Inflammatory macrophage treated with lipopolysaccharide for 4 hours (primary cell): ENCODE measurements at regions not wholly inside any gene's neighbourhood (a gene's known extent, or its start where the extent isn't known, plus 50 kb on each side); places are given as distances from the start of the nearest gene placed in this dataset.
A peak's percentile ranks its signal among the peaks of the same experiment; 100 is the strongest.
"Not testable (repeated sequence)": the region's sequence is repeated elsewhere in the genome, so short reads cannot be mapped to it uniquely, and the experiment has no call there.

Source experiments
- DNase-seq: peaks from one replicate; pipeline ENCODE4 v3.0.0-alpha.2; 2020

- no peak for DNase-seq
These were observed 171.0 kb downstream of the HSD17B3 start for GRCh38 chr9:96130970-96131369.

DNA sequence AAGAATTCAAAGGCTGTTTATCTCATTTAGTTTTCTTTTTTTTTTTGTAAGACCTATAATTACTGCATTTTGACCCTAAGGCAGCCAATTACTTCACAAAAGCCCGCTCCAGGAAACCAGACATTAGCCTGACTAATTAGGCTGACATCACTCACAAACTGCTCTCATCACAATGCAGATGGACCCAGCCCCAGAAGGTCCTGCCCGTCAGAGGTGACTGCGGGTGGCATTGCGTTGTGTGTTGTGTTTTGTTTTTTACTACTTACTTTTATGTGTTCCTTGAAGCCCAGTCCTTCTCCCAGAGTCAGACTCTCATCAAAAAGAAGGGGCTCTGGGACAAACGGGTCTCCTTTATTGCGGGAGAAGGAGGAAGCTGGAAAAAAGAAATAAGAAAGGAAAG, 172.2 kb downstream of the HSD17B3 start:
- DNase-seq = no peak

DNA sequence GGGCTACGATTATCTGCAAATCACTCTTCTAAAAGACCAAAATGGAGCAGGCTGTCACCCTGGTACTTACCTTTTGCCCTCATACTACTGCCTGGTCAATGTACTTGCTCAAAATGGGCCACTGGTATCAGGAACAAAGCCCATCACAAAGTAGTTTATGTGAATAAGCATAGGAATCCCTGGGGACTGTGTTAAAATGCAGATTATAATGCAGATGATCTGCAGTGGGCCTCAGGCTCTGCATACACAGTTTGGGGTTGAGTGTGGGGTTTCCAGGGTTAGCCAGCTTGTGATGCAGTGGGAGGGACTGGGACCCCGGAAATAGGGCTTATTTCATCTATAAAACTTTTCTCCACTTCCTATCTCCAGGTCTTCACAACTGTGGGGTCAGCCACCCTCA, 173.1 kb downstream of the HSD17B3 start:
- DNase-seq = no peak

DNA sequence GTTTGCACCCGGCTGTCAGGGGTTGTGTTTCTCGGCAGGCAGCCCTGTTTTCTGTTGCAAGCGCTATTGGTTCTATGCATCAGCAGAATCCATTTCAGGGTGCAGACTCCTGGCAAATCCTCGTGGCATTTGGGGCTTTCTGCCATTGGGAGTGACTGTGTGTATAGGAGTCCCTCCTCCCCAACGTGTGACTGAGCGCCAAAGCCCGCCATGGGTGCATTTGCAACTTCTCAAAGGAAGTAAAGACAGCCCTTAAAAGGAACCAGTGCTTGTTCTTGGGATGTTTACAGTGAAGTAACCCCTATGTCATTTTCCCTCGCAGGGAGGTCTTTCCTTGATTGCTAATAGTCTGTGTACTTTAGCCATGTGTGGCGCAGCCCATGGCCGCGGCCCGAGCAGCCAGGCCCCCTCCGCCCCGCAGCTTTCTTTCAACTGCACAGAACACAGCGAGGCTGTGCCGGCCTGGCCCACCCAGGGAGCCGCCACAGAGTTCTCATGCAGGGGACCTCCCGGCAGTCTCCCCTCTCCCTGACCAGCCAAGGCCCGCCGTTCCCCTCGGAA, 175.6 kb downstream of the HSD17B3 start:
- DNase-seq = no peak

GRCh38 chr9:96125624-96126023, 176.4 kb downstream of the HSD17B3 start:
- no peak for DNase-seq

DNA sequence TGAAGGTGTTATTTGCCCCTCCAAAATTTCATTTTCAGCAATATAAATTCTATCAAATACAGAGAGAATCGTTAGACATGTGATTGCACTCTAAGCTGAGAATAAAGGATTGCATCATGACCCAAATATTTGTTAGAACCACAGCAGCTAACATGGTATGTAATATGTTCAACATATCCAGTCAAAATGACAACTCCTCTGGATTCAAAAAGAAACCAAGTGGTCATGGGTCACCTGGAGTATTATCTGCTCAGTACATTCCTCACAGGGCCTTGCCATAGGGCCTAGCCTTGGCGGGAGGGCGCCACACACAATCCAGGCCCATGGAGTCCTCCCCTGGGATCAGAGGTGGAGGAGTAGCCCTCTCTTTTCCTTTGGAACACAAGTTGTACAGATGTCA, 179.2 kb downstream of the HSD17B3 start:
- no peak for DNase-seq

- no peak for DNase-seq
These were observed 179.7 kb downstream of the HSD17B3 start for GRCh38 chr9:96122282-96122681.

DNA sequence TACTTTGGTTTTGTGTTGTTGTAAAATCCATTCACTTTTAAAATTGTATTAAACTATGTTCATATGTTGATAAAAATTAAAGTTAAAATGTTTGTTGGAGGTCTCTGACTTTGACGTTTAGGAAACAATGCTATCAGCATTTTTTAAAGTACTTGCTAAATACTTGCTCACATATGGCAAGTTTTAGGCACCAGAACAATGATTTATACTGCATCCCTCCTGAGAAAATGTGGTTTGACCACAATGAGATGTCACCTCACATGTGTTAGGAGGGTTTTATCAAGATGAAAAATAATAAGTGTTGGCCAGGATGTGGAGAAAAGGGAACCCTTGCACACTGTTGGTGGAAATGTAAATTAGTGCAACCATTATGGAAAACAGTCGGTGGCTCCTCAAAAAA, 180.8 kb downstream of the HSD17B3 start:
- no peak for DNase-seq

- peak; percentile 59 for DNase-seq
These were observed 184.4 kb downstream of the HSD17B3 start for GRCh38 chr9:96117398-96118080.

- no peak for DNase-seq
These were observed 185.5 kb downstream of the HSD17B3 start for GRCh38 chr9:96116275-96117064.

- DNase-seq = no peak
These were observed 186.1 kb downstream of the HSD17B3 start for GRCh38 chr9:96115836-96116235.

- DNase-seq = no peak
These were observed 188.9 kb downstream of the HSD17B3 start for GRCh38 chr9:96113032-96113431.

- DNase-seq = peak; percentile 25
These were observed 192.2 kb downstream of the HSD17B3 start for GRCh38 chr9:96109680-96110351.

DNA sequence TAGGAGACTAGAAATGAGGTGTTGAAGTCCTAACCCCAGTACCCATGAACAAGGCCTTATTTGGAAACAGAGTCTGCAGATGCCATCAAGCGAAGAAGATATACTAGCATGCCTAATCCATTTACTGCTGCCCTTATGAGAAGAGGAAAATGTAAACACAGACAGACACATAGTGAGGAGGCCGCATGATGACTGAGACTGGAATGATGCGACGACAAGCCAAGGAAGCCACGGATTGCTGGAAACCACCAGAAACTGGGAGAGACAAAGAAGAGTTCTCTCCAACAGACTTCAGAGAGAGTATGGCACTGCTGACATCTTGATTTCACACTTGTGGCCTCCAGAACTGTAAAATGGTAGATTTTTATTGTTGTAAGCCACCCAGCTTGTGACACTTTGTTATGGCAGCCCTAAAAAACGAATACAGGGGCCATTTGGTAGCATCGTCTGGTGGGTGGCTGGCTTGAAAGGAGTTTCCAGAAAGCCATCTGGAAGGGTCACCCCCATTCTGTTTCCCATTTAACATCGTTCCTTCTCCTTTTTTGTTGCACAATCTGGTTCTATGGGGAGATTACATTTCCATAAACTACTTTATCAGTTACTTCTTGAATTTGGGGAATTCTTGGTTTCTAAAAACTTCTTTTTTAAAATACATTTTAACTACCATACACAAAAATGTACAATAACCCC, 193.1 kb downstream of the HSD17B3 start:
- peak; percentile 19 for DNase-seq

DNA sequence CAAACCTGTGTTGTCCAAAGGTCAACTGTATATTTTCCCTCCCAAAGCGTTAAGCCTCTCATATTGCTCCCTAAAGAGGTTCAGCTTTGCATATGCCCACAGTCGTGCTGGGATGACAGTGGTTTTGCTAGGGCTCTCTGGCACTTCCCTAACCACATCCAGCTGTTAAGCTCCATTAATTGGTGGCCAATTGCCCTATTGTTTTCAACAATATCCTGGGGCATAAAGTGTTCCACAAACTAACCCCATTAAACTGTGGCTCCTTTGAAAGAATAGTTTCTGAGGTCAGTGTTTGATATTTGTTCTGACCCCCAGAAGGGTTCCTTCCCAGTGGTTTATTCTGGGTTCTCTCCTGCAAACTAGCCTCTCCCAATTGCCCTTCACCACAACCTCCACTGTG, 194.5 kb downstream of the HSD17B3 start:
- DNase-seq = no peak

DNA sequence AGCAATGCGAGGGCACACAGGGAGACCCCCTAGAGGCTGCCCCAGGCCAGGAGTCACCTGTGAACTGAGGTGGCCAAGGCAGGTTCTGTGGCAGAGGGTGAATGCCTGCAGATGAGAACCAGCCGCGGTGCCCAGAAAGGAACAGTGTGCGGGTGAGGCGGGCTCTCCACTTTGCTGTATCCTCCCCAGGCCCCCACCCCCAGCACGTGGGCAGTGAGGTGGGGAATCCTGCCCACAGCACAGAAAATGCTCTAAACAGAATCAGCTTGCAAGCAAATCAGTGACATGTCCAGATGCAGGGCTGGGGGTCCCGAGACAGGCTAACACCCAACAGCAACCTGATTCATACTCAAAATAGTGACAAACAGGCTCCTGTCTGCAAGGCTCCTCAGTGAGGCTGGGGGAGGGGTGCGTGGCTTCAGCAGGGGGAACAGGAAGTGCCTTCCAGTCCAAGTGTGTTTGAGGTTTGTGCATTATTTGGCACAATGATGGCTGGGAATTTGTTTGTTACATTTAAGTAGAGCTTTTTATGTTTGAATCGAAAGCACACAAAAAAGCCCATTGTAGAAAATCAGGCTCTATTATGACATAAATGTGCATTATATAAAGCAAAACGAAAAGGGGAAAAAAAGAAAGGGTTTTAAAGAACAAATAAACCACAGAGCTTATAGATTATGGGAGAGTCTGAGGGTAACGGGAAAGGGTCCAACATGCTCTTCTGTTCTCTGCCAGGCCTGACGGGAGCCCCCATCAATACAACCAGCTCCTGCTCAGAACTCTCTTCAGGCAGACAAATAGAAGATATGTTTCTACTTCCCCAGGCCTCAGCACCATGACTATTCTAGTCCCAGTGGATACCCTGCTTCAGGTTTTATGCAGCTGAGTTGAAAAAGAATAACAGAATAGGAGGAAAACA, 201.3 kb downstream of the HSD17B3 start:
- DNase-seq = no peak

GRCh38 chr9:96090630-96091029, 211.3 kb downstream of the HSD17B3 start:
- not testable (repeated sequence) for DNase-seq

DNA sequence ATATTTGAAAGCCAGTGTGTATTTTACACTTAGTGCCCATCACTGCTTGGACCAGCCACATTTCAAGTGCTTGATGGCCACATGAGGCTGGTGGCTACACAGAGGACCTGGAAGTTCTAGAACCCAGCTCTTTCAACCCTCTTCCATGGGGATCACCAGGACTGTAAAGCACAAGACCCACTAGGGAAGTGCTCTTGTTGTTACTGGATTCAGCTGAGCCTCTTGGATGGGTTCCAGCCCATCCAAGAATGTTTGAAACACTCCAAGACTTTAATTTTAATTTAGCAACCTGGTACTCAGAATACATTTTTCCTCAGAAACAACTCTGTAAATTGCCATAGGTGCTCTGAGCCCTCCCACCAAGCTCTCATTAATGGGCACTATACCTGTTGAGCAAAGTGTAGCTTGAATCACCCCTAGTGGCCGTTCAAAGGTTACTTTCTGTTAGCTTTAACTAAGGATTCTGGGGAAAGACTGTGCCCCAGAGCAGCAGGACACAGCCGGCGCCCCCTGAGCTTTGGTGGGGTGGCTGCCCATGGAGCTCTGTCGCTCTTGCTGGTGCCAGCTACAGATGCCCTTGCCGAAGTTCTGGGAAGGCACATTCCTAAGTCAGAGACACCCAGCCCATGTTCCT, 212.4 kb downstream of the HSD17B3 start:
- no peak for DNase-seq

GRCh38 chr9:96088510-96088909, 213.0 kb downstream of the ERCC6L2 start:
- DNase-seq = no peak

GRCh38 chr9:96087669-96088299, 212.3 kb downstream of the ERCC6L2 start:
- no peak for DNase-seq
